Retinal pigment epithelial cell (primary cell): ENCODE measurements at regions not wholly inside any gene's neighbourhood (a gene's known extent, or its start where the extent isn't known, plus 50 kb on each side); places are given as distances from the start of the nearest gene placed in this dataset.

Source experiments
- DNase-seq: peaks from one replicate; pipeline ENCODE4 v3.0.0-alpha.2; 2010; ENCODE audit warnings: low read depth
- H3K4me3 ChIP-seq: 2 replicates; pipeline ENCODE4 v1.5.1; 2011; ENCODE audit warnings: mild to moderate bottlenecking, low read length, control low read depth, moderate library complexity
- CTCF ChIP-seq: conservative IDR thresholded peaks from 2 replicates; pipeline ENCODE4 v1.5.1; 2011; ENCODE audit warnings: low read depth, low read length, control low read depth, inconsistent platforms

DNA sequence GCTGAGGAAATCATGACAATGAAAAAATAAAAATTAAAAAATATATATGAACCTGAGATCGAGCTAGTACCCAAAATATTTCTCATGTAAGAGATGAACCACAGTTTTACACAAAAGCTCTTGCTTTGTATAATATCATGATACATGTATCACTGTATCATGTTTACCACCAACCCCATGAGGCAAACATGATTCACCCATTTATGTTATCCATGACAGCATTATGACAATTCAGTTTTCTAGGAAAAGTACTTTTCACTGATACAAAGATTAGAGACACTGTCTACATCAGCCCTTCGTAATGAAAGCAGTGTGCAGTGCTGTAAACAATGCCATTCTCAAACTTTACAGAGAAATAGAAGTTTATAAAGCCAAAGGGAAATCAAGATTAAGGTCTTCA, 852.5 kb upstream of the LRRC4C start:
- no peak overlapping the region for H3K4me3 ChIP-seq
- TF ChIP-seq CTCF: no peak
- DNase-seq: no peak

DNA sequence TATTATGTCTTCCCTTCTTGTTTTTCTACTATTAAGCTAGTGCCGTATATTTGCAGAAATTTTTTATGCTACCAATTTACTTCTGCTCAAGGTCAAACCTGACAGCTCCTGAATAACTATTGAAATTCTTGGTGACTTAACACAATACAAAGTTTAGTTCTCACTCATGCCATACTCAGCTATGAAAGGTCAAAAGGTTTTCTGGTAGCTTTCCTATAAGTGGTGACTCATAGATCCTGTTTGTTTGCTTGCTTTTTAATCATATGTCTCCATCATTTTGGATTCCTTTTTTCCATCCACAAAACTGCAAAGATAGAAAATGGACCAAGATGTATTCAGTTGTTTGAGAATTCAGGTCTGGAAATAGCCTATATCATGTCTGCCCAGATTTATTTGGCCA, 855.8 kb upstream of the LRRC4C start:
- DNase-seq: peak; percentile 6

DNA sequence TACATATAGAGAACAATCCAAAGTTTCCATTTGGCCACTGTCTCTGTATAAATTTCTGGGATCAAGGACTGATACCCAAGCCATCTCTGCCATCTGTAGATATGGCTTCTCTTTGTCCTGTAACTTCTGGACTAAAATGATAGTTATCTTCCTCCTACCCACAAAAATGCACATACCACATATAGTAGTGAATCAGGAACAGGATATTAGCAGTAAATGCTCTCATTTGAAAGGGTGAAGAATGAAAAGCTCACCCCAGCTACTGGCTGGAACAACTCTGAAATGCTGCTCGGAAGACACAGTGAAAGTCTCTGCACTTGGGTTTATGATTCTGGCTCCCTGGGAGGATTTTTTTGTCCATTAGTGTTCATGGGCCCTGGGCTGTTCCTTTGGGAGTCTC, 856.4 kb upstream of the LRRC4C start:
- DNase-seq: no peak
- H3K4me3 ChIP-seq: no peak overlapping the region
- TF ChIP-seq CTCF: no peak

More for the DNA sequence above, 855.8 kb upstream of the LRRC4C start:
- H3K4me3 ChIP-seq: no peak overlapping the region
- no peak for TF ChIP-seq CTCF

- H3K4me3 ChIP-seq: no peak overlapping the region
- DNase-seq: no peak
- no peak for TF ChIP-seq CTCF
These were observed 860.5 kb upstream of the LRRC4C start for GRCh38 chr11:42319921-42320320.

GRCh38 chr11:42329929-42330565, 870.6 kb upstream of the LRRC4C start:
- DNase-seq: no peak
- no peak for TF ChIP-seq CTCF
- H3K4me3 ChIP-seq: no peak overlapping the region

DNA sequence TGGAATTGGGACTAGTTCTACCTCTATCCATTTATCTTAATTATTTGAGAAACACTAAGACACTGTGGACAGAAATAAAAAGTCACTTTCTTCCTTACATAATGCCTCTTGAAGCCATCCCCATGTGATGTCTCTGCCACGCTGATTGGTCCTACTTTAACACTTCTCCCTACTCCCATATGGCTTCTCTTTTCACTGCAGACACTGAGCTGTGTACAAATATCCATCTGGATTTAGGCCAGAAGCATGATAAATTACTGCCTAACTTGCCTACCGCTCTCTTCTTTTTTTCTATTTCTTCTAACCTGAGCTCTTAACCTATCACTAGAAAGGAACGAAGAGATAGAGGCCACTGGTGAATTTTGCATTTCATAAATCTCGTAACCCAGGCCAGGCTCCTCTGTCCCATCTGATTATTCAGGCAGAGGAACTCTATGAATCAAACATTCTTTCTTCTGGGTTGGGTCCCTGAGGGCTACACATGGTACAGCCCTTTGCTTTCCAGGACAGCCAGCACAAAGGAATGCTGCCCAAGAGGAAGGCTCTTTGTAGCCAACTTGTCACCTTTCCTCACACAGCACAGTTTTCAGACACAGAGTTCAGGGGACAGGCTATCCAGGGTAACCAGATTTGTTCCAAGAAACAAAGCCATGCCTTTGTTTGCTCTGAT, 878.5 kb upstream of the LRRC4C start:
- DNase-seq: no peak
- no peak for TF ChIP-seq CTCF
- no peak overlapping the region for H3K4me3 ChIP-seq

DNA sequence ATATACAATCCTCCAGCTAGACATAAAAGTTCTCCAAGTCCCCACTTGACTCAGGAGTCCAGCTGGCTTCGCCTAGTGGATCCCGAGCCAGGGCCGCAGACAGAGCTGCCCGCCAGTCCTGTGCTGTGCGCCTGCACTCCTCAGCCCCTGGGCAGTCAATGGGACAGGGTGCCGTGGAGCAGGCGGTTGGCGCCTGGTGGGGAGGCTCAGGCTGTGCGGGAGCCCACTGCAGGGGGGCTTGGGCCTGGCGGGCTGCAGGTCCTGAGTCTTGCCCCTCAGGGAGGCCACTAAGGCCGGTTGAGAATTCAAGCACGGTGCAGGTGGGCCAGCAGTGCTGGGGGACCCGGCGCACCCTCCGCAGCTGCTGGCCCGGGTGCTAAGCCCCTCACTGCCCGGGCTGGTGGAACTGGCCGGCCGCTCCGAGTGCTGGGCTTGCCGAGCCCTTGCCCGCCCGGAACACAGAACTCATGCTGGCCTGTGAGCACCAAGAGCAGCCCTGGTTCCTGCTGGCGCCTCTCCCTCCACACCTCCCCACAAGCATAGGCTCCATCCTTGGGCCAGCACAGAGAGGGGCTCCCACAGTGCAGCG, 884.8 kb upstream of the LRRC4C start:
- DNase-seq: no peak
- no peak overlapping the region for H3K4me3 ChIP-seq
- TF ChIP-seq CTCF: no peak
